K562 (cell line): ENCODE measurements at regions not wholly inside any gene's neighbourhood (a gene's known extent, or its start where the extent isn't known, plus 50 kb on each side); places are given as distances from the start of the nearest gene placed in this dataset.

Source experiments
- ATAC-seq: fragments of 200-7000 bp; cut with Tn5 transposase; 3 replicates; pipeline ENCODE4 v1.9.1; 2020; ENCODE audit warnings: moderate library complexity
- BruUV-seq: library from RNA; stranded (reverse); fragments of 400-500 nt; replicated peaks from 2 replicates; lab custom pipeline; 2021; lab: Mats Ljungman, UMichigan
- CTCF ChIA-PET: fragments of 300-600 bp; formaldehyde crosslinking; extraction: SDS; loops from one replicate; lab custom pipeline; 2021; ENCODE audit warnings: low intra/inter-chr PET ratio; lab: Yijun Ruan, JAX
- POLR2A ChIA-PET: fragments of 300-600, 350-650 bp; sonication (Branson Sonifier 250); formaldehyde crosslinking; extraction: SDS; loops from one replicate; lab custom pipeline; 2021; ENCODE audit warnings: antibody characterized with exemption, inconsistent platforms; lab: Yijun Ruan, JAX
- DNase-seq, 4 experiments: peaks; one replicate each; pipeline versions ENCODE4 v3.0.0 to v3.0.0-alpha.2; 2011 to 2018; ENCODE audit warnings: low spot score in 3 of 4, mixed read lengths in 3 of 4; ENCODE audit errors: extremely low read depth in 1 of 4
- FAIRE-seq: peaks from 2 replicates; lab custom pipeline; 2011; peaks lifted over from hg19 to GRCh38; lab: Jason Lieb, UNC
- H2AFZ ChIP-seq: 2 replicates; pipeline ENCODE4 v1.6.0; 2011; ENCODE audit warnings: low read depth, low read length, control low read depth, inconsistent platforms
- H3K27ac ChIP-seq: fragments of 200-600 bp; 3 replicates; pipeline ENCODE4 v1.8.0; 2011; ENCODE audit warnings: low read depth, mild to moderate bottlenecking, control low read depth, inconsistent platforms, low read length, moderate library complexity, mixed read lengths; ENCODE audit errors: extremely low read depth
- H3K27me3 ChIP-seq, 2 experiments: fragments of 300-600 bp in 1 of 2; 2 replicates in 1 of 2; 3 replicates in 1 of 2; pipeline versions ENCODE4 v1.6.0 to v1.8.0; 2011; ENCODE audit warnings: inconsistent platforms in 2 of 2, low read length in 2 of 2, mild to moderate bottlenecking in 1 of 2, mixed read lengths in 1 of 2, moderate library complexity in 1 of 2; ENCODE audit not compliant: control insufficient read depth in 2 of 2, insufficient read depth in 2 of 2
- H3K36me3 ChIP-seq: fragments of 300-600 bp; 3 replicates; pipeline ENCODE4 v1.8.0; 2011; ENCODE audit warnings: mild to moderate bottlenecking, low read length, inconsistent platforms; ENCODE audit not compliant: control insufficient read depth, insufficient read depth
- H3K4me1 ChIP-seq, 2 experiments: fragments of 200-600 bp in 1 of 2; replicated peaks in 1 of 2; 2 replicates in 1 of 2; 3 replicates in 1 of 2; pipeline versions ENCODE4 v1.5.1 to v1.8.0; 2011; ENCODE audit warnings: inconsistent platforms in 2 of 2, low read length in 2 of 2, mild to moderate bottlenecking in 1 of 2, mixed read lengths in 1 of 2, moderate library complexity in 1 of 2; ENCODE audit not compliant: control insufficient read depth in 2 of 2, insufficient read depth in 2 of 2
- H3K4me2 ChIP-seq: 2 replicates; pipeline ENCODE4 v1.6.1; 2011; ENCODE audit warnings: low read length, control low read depth, inconsistent platforms, mixed read lengths; ENCODE audit not compliant: insufficient read depth
- H3K4me3 ChIP-seq: fragments of 200-600 bp; sonication (generic), shearing (Covaris generic); 2 replicates; pipeline ENCODE4 v1.5.1; 2016; ENCODE audit warnings: control low read depth, inconsistent platforms
- H3K79me2 ChIP-seq: fragments of 200-600 bp; 3 replicates; pipeline ENCODE4 v1.8.0; 2011; ENCODE audit warnings: low read length, inconsistent platforms; ENCODE audit not compliant: control insufficient read depth, insufficient read depth
- H3K9ac ChIP-seq, 2 experiments: 2 replicates each; pipeline versions ENCODE4 v1.6.0 to v1.6.1; 2011; ENCODE audit warnings: low read depth in 2 of 2, low read length in 2 of 2, control low read depth in 1 of 2, inconsistent platforms in 1 of 2, mild to moderate bottlenecking in 1 of 2, mixed read lengths in 1 of 2; ENCODE audit not compliant: insufficient read depth in 1 of 2
- H3K9me1 ChIP-seq: one replicate; pipeline ENCODE4 v1.6.0; 2011; ENCODE audit warnings: inconsistent platforms, mild to moderate bottlenecking, low read length, moderate library complexity; ENCODE audit not compliant: control insufficient read depth, insufficient read depth
- H3K9me3 ChIP-seq: replicated peaks from 2 replicates; pipeline ENCODE4 v1.5.1; 2011; ENCODE audit warnings: low read depth, low read length, inconsistent platforms; ENCODE audit not compliant: control insufficient read depth, insufficient read depth
- H4K20me1 ChIP-seq: replicated peaks from 2 replicates; pipeline ENCODE4 v1.6.1; 2011; ENCODE audit warnings: low read length, inconsistent platforms, mixed read lengths; ENCODE audit not compliant: control insufficient read depth, insufficient read depth
- CHD1 ChIP-seq: fragments of 200-600 bp; sonication (generic); IDR thresholded peaks from one replicate; pipeline ENCODE4 v1.6.1; 2012; ENCODE audit warnings: mild to moderate bottlenecking, moderate library complexity, low read length, inconsistent platforms
- ELF4 ChIP-seq: fragments of 450-650 bp; formaldehyde crosslinking; IDR thresholded peaks from 2 replicates; pipeline ENCODE4 v1.4.0; 2022; ENCODE audit warnings: missing genetic modification characterization
- IFI16 ChIP-seq: fragments of 250-450 bp; sonication (Bioruptor Pico); IDR thresholded peaks from 2 replicates; pipeline ENCODE4 v2.1.2; 2022; ENCODE audit warnings: mild to moderate bottlenecking, inconsistent platforms
- MTA2 ChIP-seq: fragments of 450-650 bp; IDR thresholded peaks from 2 replicates; pipeline ENCODE4 v1.6.1; 2016; ENCODE audit warnings: low read depth
- SOX6 ChIP-seq: fragments of 450-650 bp; IDR thresholded peaks from 2 replicates; pipeline ENCODE4 v1.6.1; 2014; ENCODE audit warnings: mild to moderate bottlenecking
- TSC22D4 ChIP-seq: fragments of 450-650 bp; IDR thresholded peaks from 2 replicates; pipeline ENCODE4 v1.6.1; 2016; ENCODE audit warnings: missing genetic modification characterization, missing biosample characterization, control low read depth
- YY1 ChIP-seq, 3 experiments: IDR thresholded peaks; 2 replicates each; pipeline ENCODE4 v1.6.1; 2011; ENCODE audit warnings: low read length in 2 of 3, mild to moderate bottlenecking in 2 of 3, moderate library complexity in 2 of 3, borderline replicate concordance in 1 of 3, control low read depth in 1 of 3, low read depth in 1 of 3; ENCODE audit not compliant: insufficient read depth in 3 of 3, insufficient replicate concordance in 2 of 3, control insufficient read depth in 1 of 3, insufficient read length in 1 of 3; ENCODE audit errors: extremely low read depth in 1 of 3
- ZKSCAN8 ChIP-seq: fragments of 200-800 bp; sonication (Bioruptor generic); IDR thresholded peaks from 2 replicates; pipeline ENCODE4 v1.6.1; 2016; ENCODE audit warnings: missing genetic modification characterization, missing compliant biosample characterization
- ZNF551 ChIP-seq: fragments of 250-450 bp; sonication (Bioruptor Pico); IDR thresholded peaks from 2 replicates; pipeline ENCODE4 v1.5.0; 2021; ENCODE audit warnings: mild to moderate bottlenecking, moderate library complexity
- WGBS: fragments of 100-300 bp; shearing (Covaris generic); methylation state at CpG from one replicate; pipeline ENCODE4 v1.1.6; 2016; ENCODE audit warnings: low coverage, mixed read lengths; ENCODE audit not compliant: insufficient coverage; ENCODE audit errors: missing lambda C conversion rate; 5-methylcytosine and 5-hydroxymethylcytosine counted together
- in situ Hi-C: fragments of 300-500 bp; cut with MboI; formaldehyde crosslinking; loops from 4 replicates; pipeline ENCODE4 v1.15.0; 2018; ENCODE audit warnings: inconsistent platforms, mixed read lengths
- intact Hi-C: fragments of 100-400 bp; cut with micrococcal nuclease; formaldehyde crosslinking; loops from 2 replicates; pipeline ENCODE4 v1.14.2; 2022
- TF ChIP-seq, protein P1 (sequence below): fragments of 450-650 bp; IDR thresholded peaks from 2 replicates; pipeline ENCODE4 v1.6.1; 2016; ENCODE audit warnings: missing biosample characterization, missing genetic modification characterization
- TF ChIP-seq, protein P2 (sequence below): fragments of 200-800 bp; sonication (Bioruptor generic); IDR thresholded peaks from 2 replicates; pipeline ENCODE4 v1.6.1; 2017; ENCODE audit warnings: missing genetic modification characterization, missing compliant biosample characterization
- TF ChIP-seq, protein P3 (sequence below): sonication (generic); formaldehyde crosslinking; IDR thresholded peaks from 2 replicates; pipeline ENCODE4 v1.8.0; 2022; ENCODE audit warnings: missing genetic modification reagents, mild to moderate bottlenecking, moderate library complexity, borderline replicate concordance

DNA sequence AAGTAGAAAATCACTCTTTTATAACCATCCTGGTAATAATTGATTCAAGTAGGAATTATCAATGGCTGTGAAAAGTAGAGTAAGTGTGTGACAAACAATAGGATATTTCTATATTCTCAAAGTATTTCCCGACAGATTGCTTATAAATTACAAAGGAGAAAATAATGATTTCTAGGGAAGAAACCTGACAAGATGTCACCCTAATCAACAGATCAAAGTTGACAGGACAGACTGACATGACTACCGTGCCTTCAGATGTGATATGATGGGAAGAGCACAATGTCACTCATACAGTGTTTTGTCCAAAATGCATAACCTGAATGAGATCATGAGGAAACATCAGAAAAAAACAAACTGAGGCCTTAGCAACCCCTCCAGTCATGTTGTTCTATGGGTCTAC lies 53.9 kb upstream of the TRIO start:
- intact Hi-C loops = loop anchor here (10.0 kb wide), 1 partner anchor 94 kb away; no protein-coding TSS in a partner anchor
- no peak overlapping the region for H3K27ac ChIP-seq
- CTCF ChIA-PET = no interaction called here

DNA sequence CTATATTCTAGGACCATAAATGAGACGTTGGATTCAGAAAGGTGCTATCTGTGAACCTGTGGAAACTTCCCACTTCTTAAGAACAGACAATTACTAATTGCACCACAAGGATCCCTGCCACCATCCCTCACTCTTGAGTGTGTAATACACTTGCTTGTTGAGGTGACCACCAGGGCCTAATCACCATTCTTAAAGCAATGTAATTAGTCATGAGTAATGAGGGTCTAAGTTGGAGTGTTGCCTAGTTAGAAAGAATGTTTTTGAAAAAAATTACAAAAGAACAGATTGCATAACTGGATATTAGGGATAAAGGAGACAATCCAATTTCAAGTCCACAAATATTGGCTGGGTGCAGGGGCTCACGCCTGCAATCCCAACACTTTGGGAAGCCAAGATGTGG lies 56.9 kb upstream of the TRIO start:
- POLR2A ChIA-PET = no interaction called here
- no peaks in the 10 kb centered on the region; the same call in 1 of the 2 replicates for H4K20me1 ChIP-seq
- intact Hi-C loops = loop anchor here (10.0 kb wide), 1 partner anchor 91 kb away; no protein-coding TSS in a partner anchor
- TF ChIP-seq TSC22D4 (tag) (no peak), ELF4 (CRISPR knock-in tag) (no peak), IFI16 (CRISPR knock-in tag) (no peak), MTA2 (no peak), YY1 (IDR thresholded peaks at IDR 0.05; ENCODE audit: borderline replicate concordance in 1 of 3, control insufficient read depth in 1 of 3, extremely low read depth in 1 of 3, insufficient read depth in 3 of 3, insufficient read length in 1 of 3, insufficient replicate concordance in 2 of 3, low read depth in 1 of 3, low read length in 2 of 3) (no peak), SOX6 (no peak), ZNF551 (CRISPR knock-in tag) (no peak)
- TF ChIP-seq, protein P1, sequence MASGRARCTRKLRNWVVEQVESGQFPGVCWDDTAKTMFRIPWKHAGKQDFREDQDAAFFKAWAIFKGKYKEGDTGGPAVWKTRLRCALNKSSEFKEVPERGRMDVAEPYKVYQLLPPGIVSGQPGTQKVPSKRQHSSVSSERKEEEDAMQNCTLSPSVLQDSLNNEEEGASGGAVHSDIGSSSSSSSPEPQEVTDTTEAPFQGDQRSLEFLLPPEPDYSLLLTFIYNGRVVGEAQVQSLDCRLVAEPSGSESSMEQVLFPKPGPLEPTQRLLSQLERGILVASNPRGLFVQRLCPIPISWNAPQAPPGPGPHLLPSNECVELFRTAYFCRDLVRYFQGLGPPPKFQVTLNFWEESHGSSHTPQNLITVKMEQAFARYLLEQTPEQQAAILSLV (tag) = no peak
- TF ChIP-seq, protein P2, sequence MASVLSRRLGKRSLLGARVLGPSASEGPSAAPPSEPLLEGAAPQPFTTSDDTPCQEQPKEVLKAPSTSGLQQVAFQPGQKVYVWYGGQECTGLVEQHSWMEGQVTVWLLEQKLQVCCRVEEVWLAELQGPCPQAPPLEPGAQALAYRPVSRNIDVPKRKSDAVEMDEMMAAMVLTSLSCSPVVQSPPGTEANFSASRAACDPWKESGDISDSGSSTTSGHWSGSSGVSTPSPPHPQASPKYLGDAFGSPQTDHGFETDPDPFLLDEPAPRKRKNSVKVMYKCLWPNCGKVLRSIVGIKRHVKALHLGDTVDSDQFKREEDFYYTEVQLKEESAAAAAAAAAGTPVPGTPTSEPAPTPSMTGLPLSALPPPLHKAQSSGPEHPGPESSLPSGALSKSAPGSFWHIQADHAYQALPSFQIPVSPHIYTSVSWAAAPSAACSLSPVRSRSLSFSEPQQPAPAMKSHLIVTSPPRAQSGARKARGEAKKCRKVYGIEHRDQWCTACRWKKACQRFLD (CRISPR knock-in tag) = no peak
- TF ChIP-seq, protein P3, sequence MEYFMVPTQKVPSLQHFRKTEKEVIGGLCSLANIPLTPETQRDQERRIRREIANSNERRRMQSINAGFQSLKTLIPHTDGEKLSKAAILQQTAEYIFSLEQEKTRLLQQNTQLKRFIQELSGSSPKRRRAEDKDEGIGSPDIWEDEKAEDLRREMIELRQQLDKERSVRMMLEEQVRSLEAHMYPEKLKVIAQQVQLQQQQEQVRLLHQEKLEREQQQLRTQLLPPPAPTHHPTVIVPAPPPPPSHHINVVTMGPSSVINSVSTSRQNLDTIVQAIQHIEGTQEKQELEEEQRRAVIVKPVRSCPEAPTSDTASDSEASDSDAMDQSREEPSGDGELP (CRISPR knock-in tag) = no peak

More for the DNA sequence above, 53.9 kb upstream of the TRIO start:
- H2AFZ ChIP-seq = no peak overlapping the region
- peaks cover 0 to 3% of the 10 kb centered on the region in 2 experiments; a peak in 2 of 5 replicates for H3K27me3 ChIP-seq
- POLR2A ChIA-PET = interaction anchor here (0.7 kb wide), 1 partner anchor 12 kb away, joined by 3 read pairs; no protein-coding TSS in a partner anchor
- no peak for DNase-seq
- no TSS peak for BruUV-seq
- no peaks in the 10 kb centered on the region for H3K9me1 ChIP-seq
- no peaks in the 10 kb centered on the region; the same call in 1 of the 2 replicates for H4K20me1 ChIP-seq
- no peak for FAIRE-seq
- H3K4me1 ChIP-seq = no peaks in the 10 kb centered on the region
- no peaks in the 10 kb centered on the region for H3K79me2 ChIP-seq
- in situ Hi-C loops = no loop called here
- H3K4me3 ChIP-seq = no peak overlapping the region
- 0% methylated on average over 2 of the region's 2 CpGs for whole genome bisulfite sequencing
- no peaks in the 10 kb centered on the region for H3K36me3 ChIP-seq
- TF ChIP-seq CHD1 (no peak), ZKSCAN8 (CRISPR knock-in tag) (no peak)
- TF ChIP-seq, all 486 proteins: peak for 0
- Histone ChIP-seq H3K9ac (no peak overlapping the region), H3K9me3 (no peaks in the 10 kb centered on the region), H3K4me2 (no peak overlapping the region)
- ATAC-seq = no peak

More for the DNA sequence above, 56.9 kb upstream of the TRIO start:
- WGBS = 0% methylated on average over 2 of the region's 2 CpGs
- Histone ChIP-seq H3K27ac (no peak overlapping the region), H3K36me3 (no peaks in the 10 kb centered on the region), H3K27me3 (peaks cover 0 to 3% of the 10 kb centered on the region in 2 experiments; a peak in 2 of 5 replicates), H3K4me1 (no peaks in the 10 kb centered on the region), H3K79me2 (no peaks in the 10 kb centered on the region), H3K9me3 (no peaks in the 10 kb centered on the region), H3K9me1 (no peaks in the 10 kb centered on the region), H3K4me3 (no peak overlapping the region), H3K4me2 (no peak overlapping the region), H2AFZ (no peak overlapping the region), H3K9ac (no peak overlapping the region)
- ATAC-seq (no peak), FAIRE-seq (no peak), DNase-seq (no peak)
- in situ Hi-C loops = no loop called here
- BruUV-seq = no TSS peak
- CTCF ChIA-PET = no interaction called here
